ENCODE measurements at regions not wholly inside any gene's neighbourhood (a gene's known extent, or its start where the extent isn't known, plus 50 kb on each side); places are given as distances from the start of the nearest gene placed in this dataset.
A peak's percentile ranks its signal among the peaks of the same experiment; 100 is the strongest.

- no peak for DNase-seq (ENCODE audit: low read depth in 4 of 4, low spot score in 2 of 4)
Measured at GRCh38 chr3:34219556-34219955, 421.1 kb downstream of the PDCD6IP start.

GRCh38 chr3:34225821-34226366, 427.5 kb downstream of the PDCD6IP start:
- DNase-seq (ENCODE audit: low read depth in 4 of 4, low spot score in 2 of 4), result no peak

GRCh38 chr3:34229876-34230275, 431.4 kb downstream of the PDCD6IP start:
- DNase-seq (ENCODE audit: low read depth in 4 of 4, low spot score in 2 of 4), result no peak

- DNase-seq (ENCODE audit: low read depth in 4 of 4, low spot score in 2 of 4), result no peak
Measured at GRCh38 chr3:34235096-34235495, 436.7 kb downstream of the PDCD6IP start.

- DNase-seq (ENCODE audit: low read depth in 4 of 4, low spot score in 2 of 4), result no peak
Measured at GRCh38 chr3:34237946-34238345, 439.5 kb downstream of the PDCD6IP start.

GRCh38 chr3:34238407-34238806, 440.0 kb downstream of the PDCD6IP start:
- no peak for DNase-seq (ENCODE audit: low read depth in 4 of 4, low spot score in 2 of 4)

GRCh38 chr3:34239287-34239686, 440.9 kb downstream of the PDCD6IP start:
- DNase-seq (ENCODE audit: low read depth in 4 of 4, low spot score in 2 of 4), result no peak

GRCh38 chr3:34239875-34240274, 441.4 kb downstream of the PDCD6IP start:
- DNase-seq (ENCODE audit: low read depth in 4 of 4, low spot score in 2 of 4), result no peak

GRCh38 chr3:34247401-34247800, 449.0 kb downstream of the PDCD6IP start:
- DNase-seq (ENCODE audit: low read depth in 4 of 4, low spot score in 2 of 4), result no peak

GRCh38 chr3:34248352-34248751, 449.9 kb downstream of the PDCD6IP start:
- no peak for DNase-seq (ENCODE audit: low read depth in 4 of 4, low spot score in 2 of 4)

- no peak for DNase-seq (ENCODE audit: low read depth in 4 of 4, low spot score in 2 of 4)
Measured at GRCh38 chr3:34254285-34254684, 455.9 kb downstream of the PDCD6IP start.

GRCh38 chr3:34256021-34256420, 457.6 kb downstream of the PDCD6IP start:
- no peak for DNase-seq (ENCODE audit: low read depth in 4 of 4, low spot score in 2 of 4)

- DNase-seq (ENCODE audit: low read depth in 4 of 4, low spot score in 2 of 4), result no peak
Measured at GRCh38 chr3:34256791-34257190, 458.4 kb downstream of the PDCD6IP start.

GRCh38 chr3:34258271-34258998, 460.0 kb downstream of the PDCD6IP start:
- DNase-seq (ENCODE audit: low read depth in 4 of 4, low spot score in 2 of 4), result no peak

- peak in 2 of 4 donors; percentile 34 to 56 for DNase-seq (ENCODE audit: low read depth in 4 of 4, low spot score in 2 of 4)
Measured at GRCh38 chr3:34260271-34261000, 462.0 kb downstream of the PDCD6IP start.

- DNase-seq (ENCODE audit: low read depth in 4 of 4, low spot score in 2 of 4), result no peak
Measured at GRCh38 chr3:34261001-34261385, 462.6 kb downstream of the PDCD6IP start.

- no peak for DNase-seq (ENCODE audit: low read depth in 4 of 4, low spot score in 2 of 4)
Measured at GRCh38 chr3:34263101-34263621, 464.7 kb downstream of the PDCD6IP start.

GRCh38 chr3:34264337-34265041, 466.1 kb downstream of the PDCD6IP start:
- DNase-seq (ENCODE audit: low read depth in 4 of 4, low spot score in 2 of 4), result no peak

- no peak for DNase-seq (ENCODE audit: low read depth in 4 of 4, low spot score in 2 of 4)
Measured at GRCh38 chr3:34267088-34267487, 468.7 kb downstream of the PDCD6IP start.

GRCh38 chr3:34268032-34268709, 469.7 kb downstream of the PDCD6IP start:
- DNase-seq (ENCODE audit: low read depth in 4 of 4, low spot score in 2 of 4), result no peak

Data from left renal cortex interstitium (tissue), 4 donors.